ENCODE measurements at regions not wholly inside any gene's neighbourhood (a gene's known extent, or its start where the extent isn't known, plus 50 kb on each side); places are given as distances from the start of the nearest gene placed in this dataset.
"Not testable (repeated sequence)": the region's sequence is repeated elsewhere in the genome, so short reads cannot be mapped to it uniquely, and the experiment has no call there.

- no peak for DNase-seq (ENCODE audit: low read depth in 1 of 2, low spot score in 1 of 2)
- Histone ChIP-seq H3K27me3 (no peaks in the 10 kb centered on the region), H3K4me1 (ENCODE audit: low read depth) (peaks cover 7% of the 10 kb centered on the region), H3K36me3 (no peaks in the 10 kb centered on the region), H3K4me3 (no peak overlapping the region), H3K9me3 (ENCODE audit: low read depth) (no peaks in the 10 kb centered on the region), H3K27ac (no peak overlapping the region)
- TF ChIP-seq, protein P1, sequence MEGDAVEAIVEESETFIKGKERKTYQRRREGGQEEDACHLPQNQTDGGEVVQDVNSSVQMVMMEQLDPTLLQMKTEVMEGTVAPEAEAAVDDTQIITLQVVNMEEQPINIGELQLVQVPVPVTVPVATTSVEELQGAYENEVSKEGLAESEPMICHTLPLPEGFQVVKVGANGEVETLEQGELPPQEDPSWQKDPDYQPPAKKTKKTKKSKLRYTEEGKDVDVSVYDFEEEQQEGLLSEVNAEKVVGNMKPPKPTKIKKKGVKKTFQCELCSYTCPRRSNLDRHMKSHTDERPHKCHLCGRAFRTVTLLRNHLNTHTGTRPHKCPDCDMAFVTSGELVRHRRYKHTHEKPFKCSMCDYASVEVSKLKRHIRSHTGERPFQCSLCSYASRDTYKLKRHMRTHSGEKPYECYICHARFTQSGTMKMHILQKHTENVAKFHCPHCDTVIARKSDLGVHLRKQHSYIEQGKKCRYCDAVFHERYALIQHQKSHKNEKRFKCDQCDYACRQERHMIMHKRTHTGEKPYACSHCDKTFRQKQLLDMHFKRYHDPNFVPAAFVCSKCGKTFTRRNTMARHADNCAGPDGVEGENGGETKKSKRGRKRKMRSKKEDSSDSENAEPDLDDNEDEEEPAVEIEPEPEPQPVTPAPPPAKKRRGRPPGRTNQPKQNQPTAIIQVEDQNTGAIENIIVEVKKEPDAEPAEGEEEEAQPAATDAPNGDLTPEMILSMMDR (IDR thresholded peaks at IDR 0.05; ENCODE audit: low read depth, low read length), result no peak
Measured at GRCh38 chr20:4435225-4435624, 186.1 kb upstream of the ADRA1D start.

- no peaks in the 10 kb centered on the region for H3K36me3 ChIP-seq
- TF ChIP-seq, protein P1 (IDR thresholded peaks at IDR 0.05; ENCODE audit: low read depth, low read length), result no peak
- H3K27ac ChIP-seq, result no peak overlapping the region
- peaks cover 7% of the 10 kb centered on the region for H3K4me1 ChIP-seq (ENCODE audit: low read depth)
- no peak for DNase-seq (ENCODE audit: low read depth in 1 of 2, low spot score in 1 of 2)
- H3K4me3 ChIP-seq, result no peak overlapping the region
- H3K27me3 ChIP-seq, result no peaks in the 10 kb centered on the region
- no peaks in the 10 kb centered on the region for H3K9me3 ChIP-seq (ENCODE audit: low read depth)
Measured at GRCh38 chr20:4434681-4435080, 185.6 kb upstream of the ADRA1D start.

DNA sequence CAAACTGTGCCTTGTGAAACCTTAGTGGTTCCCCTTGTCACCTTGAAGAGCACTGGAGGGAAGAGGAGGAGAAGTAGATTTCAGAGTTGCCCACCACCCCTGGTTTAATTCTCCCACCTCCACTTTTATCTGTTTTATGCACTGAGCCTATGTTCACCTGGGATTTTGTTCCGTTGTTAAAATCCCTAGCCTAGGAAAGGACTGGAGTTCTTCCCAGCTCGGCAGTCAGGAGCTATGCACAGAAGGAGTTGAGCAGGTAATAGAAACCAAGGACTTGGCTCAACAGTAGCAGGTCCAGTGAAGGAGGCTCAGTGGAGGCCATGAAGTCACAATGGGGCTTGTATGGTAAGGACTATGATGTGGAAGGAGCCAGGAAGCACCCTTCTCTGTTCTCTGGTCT, 182.4 kb upstream of the ADRA1D start:
- Histone ChIP-seq H3K27ac (no peak overlapping the region), H3K27me3 (no peaks in the 10 kb centered on the region), H3K4me1 (ENCODE audit: low read depth) (peaks cover 7% of the 10 kb centered on the region), H3K36me3 (no peaks in the 10 kb centered on the region), H3K4me3 (no peak overlapping the region), H3K9me3 (ENCODE audit: low read depth) (no peaks in the 10 kb centered on the region)
- no peak for DNase-seq (ENCODE audit: low read depth in 1 of 2, low spot score in 1 of 2)
- TF ChIP-seq, protein P1 (IDR thresholded peaks at IDR 0.05; ENCODE audit: low read depth, low read length), result no peak

GRCh38 chr20:4430826-4431225, 181.7 kb upstream of the ADRA1D start:
- not testable (repeated sequence) for H3K9me3 ChIP-seq (ENCODE audit: low read depth); H3K4me3 ChIP-seq; H3K27ac ChIP-seq; H3K4me1 ChIP-seq (ENCODE audit: low read depth); DNase-seq (ENCODE audit: low read depth in 1 of 2, low spot score in 1 of 2); H3K27me3 ChIP-seq; H3K36me3 ChIP-seq

DNA sequence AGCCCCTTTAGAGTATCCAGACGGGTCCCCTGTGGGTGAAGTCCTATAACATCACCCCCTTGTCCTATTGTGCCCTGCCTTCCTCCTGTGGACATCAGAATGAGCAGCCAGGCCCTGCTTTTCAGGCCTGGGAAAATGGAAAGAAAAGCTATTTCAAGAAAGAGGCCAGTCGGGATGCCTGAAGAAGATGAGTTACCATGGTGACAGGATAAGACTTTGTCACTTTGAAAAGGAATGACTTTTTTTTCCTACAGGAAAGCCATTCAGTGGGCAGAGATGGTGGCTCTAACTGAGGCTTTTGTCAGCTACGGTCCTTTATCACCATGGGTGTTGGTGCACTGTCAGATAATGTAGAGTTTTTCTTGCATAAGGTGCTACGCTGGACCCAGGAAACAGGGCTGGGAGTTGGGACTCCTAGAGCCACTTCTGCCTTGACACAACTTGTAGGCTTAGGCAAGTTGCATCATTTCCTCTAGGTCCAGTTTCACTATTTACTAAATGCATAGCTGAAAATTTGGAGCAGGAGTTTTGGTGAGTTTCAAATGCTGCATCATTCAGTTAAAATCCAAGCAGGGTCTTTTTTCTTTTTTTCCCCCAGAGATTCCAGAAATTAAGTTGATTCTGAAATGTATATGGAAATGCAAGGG, 179.0 kb upstream of the ADRA1D start:
- no peak overlapping the region for H3K4me3 ChIP-seq
- no peak for DNase-seq (ENCODE audit: low read depth in 1 of 2, low spot score in 1 of 2)
- H3K27me3 ChIP-seq, result no peaks in the 10 kb centered on the region
- H3K9me3 ChIP-seq (ENCODE audit: low read depth), result no peaks in the 10 kb centered on the region
- H3K27ac ChIP-seq, result no peak overlapping the region
- H3K36me3 ChIP-seq, result no peaks in the 10 kb centered on the region
- no peaks in the 10 kb centered on the region for H3K4me1 ChIP-seq (ENCODE audit: low read depth)
- TF ChIP-seq, protein P1 (IDR thresholded peaks at IDR 0.05; ENCODE audit: low read depth, low read length), result no peak

DNA sequence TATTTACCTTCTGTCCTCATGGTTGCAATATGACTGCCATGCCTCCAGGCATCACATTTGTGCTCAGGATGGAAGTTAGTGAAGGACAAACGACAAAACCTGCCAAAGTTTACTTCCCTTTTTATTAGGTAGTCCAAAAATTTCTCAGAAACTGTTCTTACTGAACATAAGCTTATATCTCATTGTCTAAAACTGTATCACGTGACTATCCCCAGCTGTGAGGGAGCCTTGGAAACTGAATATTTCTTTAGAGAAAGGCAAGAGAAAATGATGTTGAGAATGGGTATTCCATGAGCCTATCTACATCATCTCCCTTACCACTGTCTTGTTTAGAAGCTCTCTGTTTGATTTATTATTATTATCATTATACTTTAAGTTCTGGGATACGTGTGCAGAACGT, 169.1 kb upstream of the ADRA1D start:
- Histone ChIP-seq H3K27me3 (no peaks in the 10 kb centered on the region), H3K4me3 (no peak overlapping the region), H3K36me3 (no peaks in the 10 kb centered on the region), H3K9me3 (ENCODE audit: low read depth) (no peaks in the 10 kb centered on the region), H3K4me1 (ENCODE audit: low read depth) (no peaks in the 10 kb centered on the region), H3K27ac (no peak overlapping the region)
- TF ChIP-seq, protein P1 (IDR thresholded peaks at IDR 0.05; ENCODE audit: low read depth, low read length), result no peak
- DNase-seq (ENCODE audit: low read depth in 1 of 2, low spot score in 1 of 2), result no peak
